ENCODE measurements at regions not wholly inside any gene's neighbourhood (a gene's known extent, or its start where the extent isn't known, plus 50 kb on each side); places are given as distances from the start of the nearest gene placed in this dataset.

GRCh38 chr6:68575765-68576439 lies 59.2 kb upstream of the ADGRB3 start:
- no peak for TF ChIP-seq CTCF (IDR thresholded peaks at IDR 0.05; ENCODE audit: insufficient read depth, low read depth, low read length, missing control alignments)
- no peak overlapping the region for H3K4me3 ChIP-seq (ENCODE audit: low read length)
- DNase-seq (ENCODE audit: low read depth): peak; percentile 1

DNA sequence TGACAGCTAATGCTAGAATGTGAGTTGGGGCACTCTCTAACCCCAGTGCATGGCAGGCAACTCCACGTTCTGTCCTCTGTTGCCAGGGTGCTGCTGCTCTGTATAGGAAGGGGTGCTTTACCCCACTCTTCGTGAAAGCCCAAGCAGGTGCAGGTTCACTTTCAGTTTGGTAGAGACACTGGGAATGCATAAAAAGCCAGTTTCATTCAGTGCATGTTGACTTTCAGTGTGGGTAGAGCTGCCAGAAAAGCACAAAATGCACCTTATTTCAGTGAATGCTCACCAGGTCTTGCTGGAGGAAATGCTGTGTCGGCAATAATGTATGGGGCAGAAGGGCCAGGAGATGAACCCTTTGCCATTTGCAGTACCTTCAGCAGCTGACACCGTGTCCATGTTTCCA lies 62.1 kb upstream of the ADGRB3 start:
- no peak for TF ChIP-seq CTCF (IDR thresholded peaks at IDR 0.05; ENCODE audit: insufficient read depth, low read depth, low read length, missing control alignments)
- H3K4me3 ChIP-seq (ENCODE audit: low read length): no peak overlapping the region
- DNase-seq (ENCODE audit: low read depth): no peak

DNA sequence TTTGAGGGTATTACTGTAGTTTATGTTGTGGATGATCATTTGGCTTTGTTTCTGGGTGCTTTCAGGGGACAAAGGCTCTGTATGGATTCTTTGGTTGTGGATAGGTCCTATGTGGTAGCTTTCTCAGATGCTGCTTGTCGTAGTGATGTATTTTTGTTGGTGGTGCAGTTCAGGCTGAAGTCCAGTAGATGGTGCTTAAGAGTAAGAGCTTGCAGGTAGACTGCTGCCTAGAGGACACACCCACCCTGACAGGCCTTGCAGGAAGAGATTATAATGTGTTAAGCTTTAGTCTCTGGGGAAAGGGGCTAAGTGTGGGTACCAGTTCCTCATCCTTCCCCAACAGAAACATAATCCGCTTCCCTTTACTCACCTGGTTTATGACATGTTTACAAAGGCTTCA lies 62.6 kb upstream of the ADGRB3 start:
- TF ChIP-seq CTCF (IDR thresholded peaks at IDR 0.05; ENCODE audit: insufficient read depth, low read depth, low read length, missing control alignments): peak; percentile 54
- no peak overlapping the region for H3K4me3 ChIP-seq (ENCODE audit: low read length)
- DNase-seq (ENCODE audit: low read depth): peak; percentile 60

- H3K4me3 ChIP-seq (ENCODE audit: low read length): no peak overlapping the region
- peak; percentile 1 for DNase-seq (ENCODE audit: low read depth)
- TF ChIP-seq CTCF (IDR thresholded peaks at IDR 0.05; ENCODE audit: insufficient read depth, low read depth, low read length, missing control alignments): no peak
These were observed 75.4 kb upstream of the ADGRB3 start for GRCh38 chr6:68559716-68560115.

DNA sequence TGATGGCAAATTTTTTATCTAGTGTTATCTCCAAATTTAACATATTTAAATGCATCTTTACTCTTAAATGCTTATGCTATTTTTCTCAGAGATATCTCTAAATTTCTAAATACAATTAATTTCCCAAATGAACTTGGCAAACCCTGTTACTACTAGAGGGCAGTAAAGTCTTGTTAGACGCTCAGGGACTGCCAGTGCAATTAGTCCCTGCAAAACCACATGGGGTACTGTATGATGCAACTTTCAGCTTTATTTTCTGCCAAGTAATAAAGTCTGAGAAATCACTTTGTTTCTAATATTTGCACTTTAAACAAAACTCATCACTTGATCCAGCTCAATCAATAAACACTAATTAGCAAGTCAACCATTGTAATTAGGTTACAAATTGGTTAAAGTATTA lies 76.0 kb upstream of the ADGRB3 start:
- TF ChIP-seq CTCF (IDR thresholded peaks at IDR 0.05; ENCODE audit: insufficient read depth, low read depth, low read length, missing control alignments): no peak
- H3K4me3 ChIP-seq (ENCODE audit: low read length): no peak overlapping the region
- no peak for DNase-seq (ENCODE audit: low read depth)

- DNase-seq (ENCODE audit: low read depth): no peak
- no peak overlapping the region for H3K4me3 ChIP-seq (ENCODE audit: low read length)
- TF ChIP-seq CTCF (IDR thresholded peaks at IDR 0.05; ENCODE audit: insufficient read depth, low read depth, low read length, missing control alignments): no peak
These were observed 88.5 kb upstream of the ADGRB3 start for GRCh38 chr6:68546620-68547019.

DNA sequence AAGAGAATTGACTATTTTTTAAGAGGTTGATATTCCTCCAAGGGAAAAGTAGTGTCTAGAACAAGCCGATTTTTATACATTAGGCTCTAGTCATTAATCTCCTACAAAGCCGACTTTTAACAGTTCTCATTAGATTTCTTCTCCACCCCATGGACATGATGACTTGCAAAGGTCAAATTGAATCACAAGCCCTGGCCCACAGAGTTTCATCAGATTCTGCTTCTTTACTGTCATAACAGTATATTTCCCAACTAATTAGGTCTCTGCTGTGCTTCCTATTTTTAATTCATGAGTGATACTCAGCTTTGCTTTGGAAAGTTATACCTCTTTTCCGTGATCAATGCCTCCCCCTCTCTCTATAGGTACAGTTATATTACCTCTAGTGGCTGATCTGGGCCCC lies 90.6 kb upstream of the ADGRB3 start:
- no peak for DNase-seq (ENCODE audit: low read depth)
- no peak for TF ChIP-seq CTCF (IDR thresholded peaks at IDR 0.05; ENCODE audit: insufficient read depth, low read depth, low read length, missing control alignments)
- H3K4me3 ChIP-seq (ENCODE audit: low read length): no peak overlapping the region
